AG10803 (cell line): ENCODE measurements at regions not wholly inside any gene's neighbourhood (a gene's known extent, or its start where the extent isn't known, plus 50 kb on each side); places are given as distances from the start of the nearest gene placed in this dataset.
A peak's percentile ranks its signal among the peaks of the same experiment; 100 is the strongest.

Source experiments
- DNase-seq: peaks from one replicate; pipeline ENCODE4 v3.0.0; 2010; ENCODE audit warnings: low read depth
- H3K4me3 ChIP-seq: 2 replicates; pipeline ENCODE4 v1.5.1; 2011; ENCODE audit warnings: mild to moderate bottlenecking, low read length, control low read depth
- TF ChIP-seq, protein P1 (sequence below): conservative IDR thresholded peaks from 2 replicates; pipeline ENCODE4 v1.5.1; 2011; ENCODE audit warnings: mild to moderate bottlenecking, low read length, control low read depth, inconsistent platforms

DNA sequence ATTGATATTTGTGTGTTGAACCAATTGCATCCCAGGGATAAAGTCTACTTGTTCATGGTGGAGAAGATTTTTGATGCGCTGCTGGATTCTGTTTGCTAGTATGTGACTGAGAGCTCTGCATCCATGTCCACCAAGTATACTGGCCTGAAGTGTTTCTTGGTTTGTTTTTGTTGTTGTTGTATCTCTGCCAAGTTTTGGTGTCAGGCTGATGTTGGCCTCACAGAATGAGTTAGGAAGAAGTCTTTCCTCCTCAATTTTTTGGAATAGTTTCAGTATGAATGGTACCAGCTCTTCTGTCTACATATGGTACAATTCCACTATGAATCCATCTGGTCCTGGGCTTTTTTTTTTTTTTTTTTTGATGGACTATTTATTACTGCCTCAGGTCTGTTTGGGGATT, 50.9 kb upstream of the OSTN start:
- H3K4me3 ChIP-seq = no peak overlapping the region
- DNase-seq = no peak

DNA sequence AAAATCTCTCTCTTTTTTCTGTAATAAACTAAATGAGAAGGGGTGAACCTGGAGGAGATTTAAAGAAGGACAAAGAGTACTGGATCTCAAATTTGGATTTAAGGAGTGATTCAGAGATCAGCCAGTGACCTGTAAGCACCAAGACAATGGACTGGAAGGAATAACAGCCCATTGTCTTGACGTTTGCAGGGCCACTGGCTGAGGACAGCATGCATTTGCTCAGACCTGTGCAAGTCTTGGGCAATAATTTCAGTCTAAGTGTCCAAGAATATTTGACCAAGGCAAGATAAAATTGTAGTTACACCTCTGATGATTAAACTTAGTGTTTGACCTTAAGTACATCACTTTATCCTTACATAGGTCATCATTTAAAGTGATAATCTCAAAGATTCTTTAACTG, 55.8 kb upstream of the OSTN start:
- no peak for DNase-seq
- TF ChIP-seq, protein P1, sequence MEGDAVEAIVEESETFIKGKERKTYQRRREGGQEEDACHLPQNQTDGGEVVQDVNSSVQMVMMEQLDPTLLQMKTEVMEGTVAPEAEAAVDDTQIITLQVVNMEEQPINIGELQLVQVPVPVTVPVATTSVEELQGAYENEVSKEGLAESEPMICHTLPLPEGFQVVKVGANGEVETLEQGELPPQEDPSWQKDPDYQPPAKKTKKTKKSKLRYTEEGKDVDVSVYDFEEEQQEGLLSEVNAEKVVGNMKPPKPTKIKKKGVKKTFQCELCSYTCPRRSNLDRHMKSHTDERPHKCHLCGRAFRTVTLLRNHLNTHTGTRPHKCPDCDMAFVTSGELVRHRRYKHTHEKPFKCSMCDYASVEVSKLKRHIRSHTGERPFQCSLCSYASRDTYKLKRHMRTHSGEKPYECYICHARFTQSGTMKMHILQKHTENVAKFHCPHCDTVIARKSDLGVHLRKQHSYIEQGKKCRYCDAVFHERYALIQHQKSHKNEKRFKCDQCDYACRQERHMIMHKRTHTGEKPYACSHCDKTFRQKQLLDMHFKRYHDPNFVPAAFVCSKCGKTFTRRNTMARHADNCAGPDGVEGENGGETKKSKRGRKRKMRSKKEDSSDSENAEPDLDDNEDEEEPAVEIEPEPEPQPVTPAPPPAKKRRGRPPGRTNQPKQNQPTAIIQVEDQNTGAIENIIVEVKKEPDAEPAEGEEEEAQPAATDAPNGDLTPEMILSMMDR = no peak
- H3K4me3 ChIP-seq = no peak overlapping the region

More for the DNA sequence above, 50.9 kb upstream of the OSTN start:
- TF ChIP-seq, protein P1 = no peak

DNA sequence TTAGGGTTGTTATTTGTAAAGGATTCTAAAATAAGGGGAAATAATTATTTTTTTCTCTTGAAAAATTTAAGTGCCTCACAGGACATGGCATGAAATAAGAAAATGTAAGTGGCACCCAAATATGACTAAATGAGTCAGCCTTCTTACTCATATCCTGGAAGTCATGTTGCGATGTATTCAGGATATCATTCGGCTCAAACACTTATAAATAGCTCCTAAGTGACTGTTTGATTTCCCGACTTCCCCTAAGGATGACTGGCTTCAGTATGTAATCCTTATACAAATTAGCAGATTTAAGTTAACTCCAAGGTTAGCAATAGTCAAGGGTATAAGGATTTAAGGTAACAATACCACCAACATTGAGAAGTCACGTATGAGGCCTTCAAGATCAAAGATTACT, 57.3 kb upstream of the OSTN start:
- peak; percentile 76 for DNase-seq
- TF ChIP-seq, protein P1 = no peak
- H3K4me3 ChIP-seq = no peak overlapping the region

DNA sequence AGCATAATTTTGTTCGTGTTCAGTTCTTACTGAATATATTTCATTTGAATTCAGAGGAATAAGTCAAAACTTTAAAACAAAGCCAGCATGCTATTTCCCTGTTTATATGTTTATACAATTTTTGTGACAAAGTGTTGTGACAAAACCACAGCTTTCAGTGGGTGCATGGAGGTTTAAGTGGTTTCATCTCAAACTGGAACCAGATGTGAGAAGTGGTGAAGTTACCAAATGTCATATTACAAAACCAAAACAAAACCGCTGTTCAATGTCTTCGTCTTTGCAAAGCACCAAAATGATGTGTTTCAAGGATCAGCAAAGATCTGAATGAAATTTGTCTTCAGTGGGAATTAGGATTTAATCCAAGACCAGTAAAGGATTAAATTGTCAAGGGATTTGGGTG, 59.3 kb upstream of the OSTN start:
- peak; percentile 68 for DNase-seq
- no peak overlapping the region for H3K4me3 ChIP-seq
- TF ChIP-seq, protein P1 = no peak

DNA sequence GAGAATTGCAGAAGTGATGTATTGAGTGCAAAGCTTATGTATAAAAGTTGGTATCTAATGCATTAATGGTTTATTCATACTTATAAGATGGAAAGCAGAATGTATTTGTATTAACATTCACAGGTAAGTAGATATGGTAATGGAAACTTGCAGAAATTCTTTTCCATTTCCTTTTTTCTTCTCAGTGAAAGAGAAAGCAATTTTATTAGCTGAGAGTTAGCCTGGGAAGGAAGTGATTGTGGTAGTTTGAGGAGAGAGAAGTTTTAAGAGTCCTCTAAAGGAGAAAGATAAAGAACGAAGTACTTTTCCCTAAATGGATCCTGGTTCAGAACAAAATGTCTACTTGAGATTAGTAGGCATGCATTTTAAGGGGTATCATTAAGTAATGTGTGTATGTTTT, 60.1 kb upstream of the OSTN start:
- no peak for DNase-seq
- TF ChIP-seq, protein P1 = no peak
- no peak overlapping the region for H3K4me3 ChIP-seq

DNA sequence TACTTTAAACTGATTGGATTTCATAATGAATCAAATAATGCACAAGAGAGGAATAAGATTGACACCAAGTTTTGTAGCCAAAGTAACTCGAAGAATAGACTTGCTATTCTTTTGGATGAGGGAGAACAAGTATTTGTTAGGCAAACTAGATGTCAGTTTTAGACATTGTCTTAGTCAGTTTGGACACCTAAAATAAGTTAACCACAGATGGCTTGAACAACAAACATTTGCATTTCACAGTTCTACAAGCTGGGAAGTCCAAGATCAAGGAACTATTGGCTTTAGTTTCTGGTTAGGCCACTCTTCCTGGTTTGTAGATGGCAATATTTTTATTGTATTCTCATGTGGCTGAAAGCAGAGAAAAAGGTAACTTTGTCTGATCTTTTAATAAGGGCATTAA, 61.3 kb upstream of the OSTN start:
- no peak overlapping the region for H3K4me3 ChIP-seq
- TF ChIP-seq, protein P1 = no peak
- no peak for DNase-seq

DNA sequence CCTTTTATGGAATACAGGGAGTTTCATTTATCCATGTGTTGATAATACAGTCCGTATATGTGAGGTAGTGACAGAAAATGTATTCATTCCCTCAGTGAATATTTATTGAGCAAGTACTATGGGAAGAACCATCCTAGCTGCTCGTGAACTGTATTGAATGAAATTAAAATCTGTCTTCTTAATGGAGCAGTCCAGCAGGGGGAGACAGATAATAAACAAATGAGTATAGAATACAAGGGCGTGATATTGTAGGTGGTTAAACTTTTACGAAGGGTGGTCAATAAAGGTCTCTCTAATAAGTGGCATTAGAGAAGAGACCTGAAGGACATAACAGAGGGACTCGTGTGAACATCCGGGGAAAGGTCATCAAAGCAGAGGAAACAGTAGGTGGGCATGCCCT, 62.7 kb upstream of the OSTN start:
- H3K4me3 ChIP-seq = no peak overlapping the region
- TF ChIP-seq, protein P1 = peak; percentile 53
- DNase-seq = peak; percentile 17
